ENCODE measurements at regions not wholly inside any gene's neighbourhood (a gene's known extent, or its start where the extent isn't known, plus 50 kb on each side); places are given as distances from the start of the nearest gene placed in this dataset.

DNA sequence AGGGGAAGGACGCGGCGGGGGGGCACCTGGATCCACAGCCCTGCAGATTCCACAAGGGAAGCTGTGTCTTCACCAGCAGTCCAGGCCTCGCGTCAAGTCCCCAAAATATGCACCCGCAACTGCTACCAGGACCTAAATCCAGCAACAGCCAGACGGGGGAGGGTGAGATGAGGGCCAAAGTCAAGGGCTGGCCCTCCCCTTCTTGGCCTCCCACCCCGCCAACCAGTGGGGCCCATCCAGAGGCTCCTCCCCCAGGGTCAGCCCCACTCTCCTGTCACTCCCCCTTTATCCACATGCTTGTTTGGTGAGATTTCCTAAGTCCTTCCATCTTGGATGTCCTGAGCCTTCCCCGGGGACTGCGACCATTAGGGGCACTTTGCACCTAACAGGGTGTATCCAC is 138.7 kb downstream of the ENGASE start:
- H3K27me3 ChIP-seq: peaks cover 0 to 89% of the 10 kb centered on the region in 2 donors
- no peaks in the 10 kb centered on the region for H3K36me3 ChIP-seq
- H3K4me3 ChIP-seq: no peak overlapping the region
- intact Hi-C loops (cut with DNase I; ENCODE audit: low total_unique reads): no loop called here
- TF ChIP-seq, protein P1, sequence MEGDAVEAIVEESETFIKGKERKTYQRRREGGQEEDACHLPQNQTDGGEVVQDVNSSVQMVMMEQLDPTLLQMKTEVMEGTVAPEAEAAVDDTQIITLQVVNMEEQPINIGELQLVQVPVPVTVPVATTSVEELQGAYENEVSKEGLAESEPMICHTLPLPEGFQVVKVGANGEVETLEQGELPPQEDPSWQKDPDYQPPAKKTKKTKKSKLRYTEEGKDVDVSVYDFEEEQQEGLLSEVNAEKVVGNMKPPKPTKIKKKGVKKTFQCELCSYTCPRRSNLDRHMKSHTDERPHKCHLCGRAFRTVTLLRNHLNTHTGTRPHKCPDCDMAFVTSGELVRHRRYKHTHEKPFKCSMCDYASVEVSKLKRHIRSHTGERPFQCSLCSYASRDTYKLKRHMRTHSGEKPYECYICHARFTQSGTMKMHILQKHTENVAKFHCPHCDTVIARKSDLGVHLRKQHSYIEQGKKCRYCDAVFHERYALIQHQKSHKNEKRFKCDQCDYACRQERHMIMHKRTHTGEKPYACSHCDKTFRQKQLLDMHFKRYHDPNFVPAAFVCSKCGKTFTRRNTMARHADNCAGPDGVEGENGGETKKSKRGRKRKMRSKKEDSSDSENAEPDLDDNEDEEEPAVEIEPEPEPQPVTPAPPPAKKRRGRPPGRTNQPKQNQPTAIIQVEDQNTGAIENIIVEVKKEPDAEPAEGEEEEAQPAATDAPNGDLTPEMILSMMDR (IDR thresholded peaks at IDR 0.05): no peak
- no peaks in the 10 kb centered on the region for H3K9me3 ChIP-seq
- no peak for DNase-seq
- no peak overlapping the region for H3K27ac ChIP-seq
- no peaks in the 10 kb centered on the region for H3K4me1 ChIP-seq

DNA sequence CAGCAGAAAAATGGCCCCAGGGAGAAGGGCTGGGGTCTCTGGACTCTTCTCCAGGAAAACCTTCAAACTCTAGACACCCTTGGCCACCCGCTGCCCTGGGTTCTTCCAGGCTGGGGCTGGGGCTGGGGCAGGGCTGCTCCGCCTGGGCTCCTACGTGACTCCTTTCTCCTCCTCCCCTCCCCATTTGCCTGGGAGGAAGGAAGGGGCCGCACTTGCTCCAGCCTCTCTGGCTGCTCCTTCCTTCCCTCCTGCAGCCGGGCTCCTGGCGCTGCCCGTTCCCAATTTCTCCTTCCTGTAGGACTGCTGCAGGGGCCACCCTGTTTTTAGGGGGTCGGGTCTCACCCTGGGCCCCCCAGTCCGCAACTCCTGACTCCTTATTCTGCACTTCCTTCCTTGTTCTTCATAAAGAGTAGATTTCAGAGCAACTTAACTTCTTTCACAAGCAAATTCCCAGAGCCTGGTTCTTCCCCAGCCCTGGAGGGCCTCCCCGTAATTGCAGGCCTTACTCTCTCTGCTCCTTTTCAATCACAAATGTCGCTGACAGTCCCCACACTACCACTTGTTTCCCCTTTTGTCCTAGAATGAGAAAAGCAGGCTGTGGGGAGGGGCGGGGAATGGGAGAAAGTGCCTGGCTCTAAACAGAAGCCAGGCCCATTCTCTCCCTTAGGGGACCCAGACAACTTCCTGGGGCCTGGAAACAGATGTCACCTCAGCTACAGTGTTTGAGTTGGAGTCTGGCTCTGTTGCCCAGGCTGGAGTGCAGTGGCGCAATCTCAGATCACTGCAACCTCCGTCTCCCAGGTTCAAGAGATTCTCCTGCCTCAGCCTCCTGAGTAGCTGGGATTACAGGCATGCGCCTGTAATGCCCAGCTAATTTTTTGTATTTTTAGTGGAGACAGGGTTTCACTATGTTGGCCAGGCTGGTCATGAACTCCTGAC is 137.8 kb downstream of the ENGASE start:
- no peak for DNase-seq
- H3K4me3 ChIP-seq: no peak overlapping the region
- TF ChIP-seq, protein P1 (IDR thresholded peaks at IDR 0.05): no peak
- no peaks in the 10 kb centered on the region for H3K36me3 ChIP-seq
- H3K4me1 ChIP-seq: no peaks in the 10 kb centered on the region
- H3K27ac ChIP-seq: no peak overlapping the region
- no peaks in the 10 kb centered on the region for H3K9me3 ChIP-seq
- H3K27me3 ChIP-seq: peaks cover 0 to 88% of the 10 kb centered on the region in 2 donors
- intact Hi-C loops (cut with DNase I; ENCODE audit: low total_unique reads): no loop called here

DNA sequence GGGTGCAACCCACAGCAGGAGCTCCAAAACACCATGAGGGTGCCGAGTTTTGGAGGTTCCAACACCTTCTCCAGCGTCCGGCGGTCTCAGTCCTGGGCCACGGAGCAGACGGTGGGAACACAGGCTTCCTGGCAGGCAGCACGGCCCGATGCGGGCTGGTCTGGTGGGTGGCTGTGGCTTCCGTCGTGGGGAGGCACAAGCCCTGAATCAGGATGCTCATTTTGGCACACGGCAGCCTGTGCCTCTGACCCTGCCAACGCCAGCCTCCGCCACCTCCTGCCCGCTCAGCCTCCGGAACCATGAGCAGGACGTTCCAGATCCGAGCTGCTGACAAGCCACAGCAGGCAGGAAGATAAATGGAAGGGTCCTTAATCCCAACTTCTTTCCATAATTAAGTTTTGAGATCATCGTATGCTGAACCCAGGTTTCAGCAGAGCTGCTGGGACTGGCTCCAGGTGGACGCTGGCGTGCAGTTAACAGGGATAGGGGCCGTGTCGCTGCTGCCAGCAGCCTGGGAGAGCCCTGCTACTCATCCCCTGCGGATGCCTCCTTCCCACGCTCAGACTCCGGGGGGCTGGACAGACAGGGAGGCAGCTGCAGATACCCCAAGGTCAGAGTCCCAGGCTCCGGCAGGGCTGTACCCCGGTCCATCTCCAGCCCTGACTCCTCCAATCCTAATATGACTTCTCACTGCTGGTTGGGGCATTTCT is 136.6 kb downstream of the ENGASE start:
- no peak overlapping the region for H3K27ac ChIP-seq
- intact Hi-C loops (cut with DNase I; ENCODE audit: low total_unique reads): no loop called here
- no peaks in the 10 kb centered on the region for H3K4me1 ChIP-seq
- no peaks in the 10 kb centered on the region for H3K9me3 ChIP-seq
- peaks cover 0 to 85% of the 10 kb centered on the region in 2 donors for H3K27me3 ChIP-seq
- H3K36me3 ChIP-seq: no peaks in the 10 kb centered on the region
- no peak overlapping the region for H3K4me3 ChIP-seq
- TF ChIP-seq, protein P1 (IDR thresholded peaks at IDR 0.05): no peak
- no peak for DNase-seq

DNA sequence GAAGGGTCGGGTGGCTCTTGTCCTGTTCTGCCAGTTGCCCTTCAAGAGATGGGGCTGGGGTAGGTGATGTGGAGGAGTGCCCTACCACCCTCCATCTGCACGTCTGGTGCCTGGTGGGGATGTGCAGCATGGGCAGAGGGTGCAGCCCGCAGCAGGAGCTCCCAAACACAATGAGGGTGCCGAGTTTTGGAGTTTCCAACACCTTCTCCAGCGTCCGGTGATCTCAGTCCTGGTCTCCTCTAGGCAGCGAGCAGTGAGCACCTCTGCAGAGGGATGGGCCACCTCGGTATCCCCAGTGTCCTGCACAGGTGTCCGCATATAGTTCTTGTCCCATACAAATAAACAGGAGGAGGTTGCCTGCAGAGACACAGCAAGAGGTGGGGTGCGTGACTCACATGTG is 136.0 kb downstream of the ENGASE start:
- H3K27me3 ChIP-seq: peaks cover 0 to 84% of the 10 kb centered on the region in 2 donors
- intact Hi-C loops (cut with DNase I; ENCODE audit: low total_unique reads): no loop called here
- no peaks in the 10 kb centered on the region for H3K36me3 ChIP-seq
- H3K9me3 ChIP-seq: no peaks in the 10 kb centered on the region
- DNase-seq: no peak
- H3K27ac ChIP-seq: no peak overlapping the region
- TF ChIP-seq, protein P1 (IDR thresholded peaks at IDR 0.05): no peak
- no peak overlapping the region for H3K4me3 ChIP-seq
- H3K4me1 ChIP-seq: no peaks in the 10 kb centered on the region

DNA sequence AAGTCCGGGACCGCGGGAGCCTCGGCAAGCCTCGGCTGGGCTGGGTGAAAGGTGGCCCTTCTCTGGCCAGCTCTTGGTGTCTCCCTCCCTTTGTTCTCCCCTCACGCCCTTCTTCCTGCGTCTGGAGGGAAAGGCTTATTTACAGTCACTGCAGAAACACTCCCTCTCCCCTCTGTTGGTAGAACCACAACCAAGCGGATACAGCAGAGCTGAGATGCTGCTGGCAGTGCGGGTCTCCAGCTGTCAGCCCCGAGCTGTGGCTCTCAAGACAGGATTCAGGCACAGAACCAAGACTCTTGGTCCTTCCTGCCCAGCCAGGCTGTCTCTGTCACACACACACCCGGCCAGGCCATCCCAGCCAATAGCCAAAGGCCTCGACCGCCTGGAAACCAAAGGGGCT is 133.3 kb downstream of the ENGASE start:
- TF ChIP-seq, protein P1 (IDR thresholded peaks at IDR 0.05): no peak
- Histone ChIP-seq H3K36me3 (no peaks in the 10 kb centered on the region), H3K4me1 (no peaks in the 10 kb centered on the region), H3K4me3 (no peak overlapping the region), H3K27me3 (peaks cover 0 to 74% of the 10 kb centered on the region in 2 donors), H3K9me3 (no peaks in the 10 kb centered on the region), H3K27ac (no peak overlapping the region)
- intact Hi-C loops (cut with DNase I; ENCODE audit: low total_unique reads): no loop called here
- DNase-seq: no peak
